Naive thymus-derived CD4-positive, alpha-beta T cell (primary cell): ENCODE measurements at regions not wholly inside any gene's neighbourhood (a gene's known extent, or its start where the extent isn't known, plus 50 kb on each side); places are given as distances from the start of the nearest gene placed in this dataset.

ENCODE experiments used
- ATAC-seq: fragments of 150-1000 bp; cut with Tn5 transposase; 2 replicates; pipeline ENCODE4 v1.10.0; 2021; ENCODE audit warnings: mild to moderate bottlenecking, moderate library complexity
- CTCF ChIA-PET: fragments of 350-600 bp; sonication (Branson Sonifier 250); formaldehyde crosslinking; loops from one replicate; lab custom pipeline; 2021; ENCODE audit warnings: antibody characterized with exemption; lab: Charles Lee
- POLR2A ChIA-PET: fragments of 350-600 bp; sonication (Branson Sonifier 250); formaldehyde crosslinking; loops from one replicate; lab custom pipeline; 2021; ENCODE audit warnings: antibody characterized with exemption, inconsistent platforms; lab: Charles Lee
- DNase-seq, 9 donors: peaks; one replicate each; pipeline versions ENCODE4 v3.0.0 to v3.0.0-alpha.2; 2020 to 2022; ENCODE audit warnings: mixed read lengths in 1 of 9
- H3K27ac ChIP-seq: one replicate; pipeline ENCODE4 v1.7.0; 2013; ENCODE audit warnings: mild to moderate bottlenecking, low read depth, low read length, moderate library complexity
- H3K27me3 ChIP-seq, 2 donors: one replicate each; pipeline ENCODE4 v1.7.0; 2013; ENCODE audit warnings: low read length in 2 of 2, mild to moderate bottlenecking in 2 of 2, moderate library complexity in 2 of 2; ENCODE audit not compliant: control insufficient read depth in 2 of 2, insufficient read depth in 2 of 2
- H3K36me3 ChIP-seq, 3 experiments: 1 replicate in 2 of 3; 2 replicates in 1 of 3; pipeline ENCODE4 v1.7.0; 2013; ENCODE audit warnings: low read length in 3 of 3, mild to moderate bottlenecking in 3 of 3, moderate library complexity in 1 of 3; ENCODE audit not compliant: insufficient read depth in 3 of 3, control insufficient read depth in 2 of 3
- H3K4me1 ChIP-seq, 2 donors: one replicate each; pipeline ENCODE4 v1.7.0; 2013; ENCODE audit warnings: low read length in 2 of 2, mild to moderate bottlenecking in 2 of 2, moderate library complexity in 1 of 2; ENCODE audit not compliant: control insufficient read depth in 2 of 2, insufficient read depth in 2 of 2
- H3K4me3 ChIP-seq: 2 replicates; pipeline ENCODE4 v1.7.0; 2013; ENCODE audit warnings: mild to moderate bottlenecking, low read length
- H3K9me3 ChIP-seq, 3 experiments: 1 replicate in 2 of 3; 2 replicates in 1 of 3; pipeline ENCODE4 v1.7.0; 2013; ENCODE audit warnings: low read length in 3 of 3; ENCODE audit not compliant: control insufficient read depth in 2 of 3
- H3K27ac Mint-ChIP-seq, 9 donors: one replicate each; pipeline ENCODE4 v1.8.0; 2020 to 2022; ENCODE audit warnings: mixed read lengths in 9 of 9, mild to moderate bottlenecking in 8 of 9, moderate library complexity in 5 of 9, inconsistent platforms in 2 of 9
- H3K27me3 Mint-ChIP-seq, 5 donors: one replicate each; pipeline ENCODE4 v1.8.0; 2021 to 2022; ENCODE audit warnings: mixed read lengths in 5 of 5, mild to moderate bottlenecking in 1 of 5
- H3K36me3 Mint-ChIP-seq, 5 donors: one replicate each; pipeline ENCODE4 v1.8.0; 2020 to 2022; ENCODE audit warnings: mixed read lengths in 5 of 5, mild to moderate bottlenecking in 3 of 5, inconsistent platforms in 1 of 5
- H3K4me1 Mint-ChIP-seq, 7 donors: one replicate each; pipeline ENCODE4 v1.8.0; 2020 to 2022; ENCODE audit warnings: mixed read lengths in 7 of 7, mild to moderate bottlenecking in 3 of 7, inconsistent platforms in 1 of 7
- H3K4me3 Mint-ChIP-seq, 10 donors: one replicate each; pipeline ENCODE4 v1.8.0; 2020 to 2022; ENCODE audit warnings: mild to moderate bottlenecking in 10 of 10, mixed read lengths in 10 of 10, moderate library complexity in 6 of 10, inconsistent platforms in 2 of 10
- H3K9me3 Mint-ChIP-seq, 11 donors: one replicate each; pipeline ENCODE4 v1.8.0; 2020 to 2022; ENCODE audit warnings: mixed read lengths in 11 of 11, mild to moderate bottlenecking in 4 of 11, inconsistent platforms in 1 of 11, moderate library complexity in 1 of 11
- intact Hi-C, 2 donors: fragments of 100-400 bp; cut with micrococcal nuclease; formaldehyde crosslinking; loops; one replicate each; pipeline ENCODE4 v1.15.1; 2023

- Mint-ChIP-seq H3K27me3 (no peaks in the 10 kb centered on the region), H3K4me3 (no peak overlapping the region), H3K9me3 (peaks cover 0 to 21% (median 2%) of the 10 kb centered on the region in 11 donors), H3K36me3 (peaks cover 0 to 8% (median 0%) of the 10 kb centered on the region in 5 donors), H3K27ac (no peak overlapping the region), H3K4me1 (no peaks in the 10 kb centered on the region)
- CTCF ChIA-PET = no interaction called here
- H3K9me3 ChIP-seq = no peaks in the 10 kb centered on the region
- H3K36me3 ChIP-seq = no peaks in the 10 kb centered on the region
- H3K27me3 ChIP-seq = no peaks in the 10 kb centered on the region
- intact Hi-C loops = no loop called here
- no peak overlapping the region for H3K27ac ChIP-seq
- H3K4me1 ChIP-seq = no peaks in the 10 kb centered on the region
- DNase-seq (no peak), ATAC-seq (no peak)
- H3K4me3 ChIP-seq = no peak overlapping the region
- POLR2A ChIA-PET = no interaction called here
These were observed 290.1 kb downstream of the BMP2 start for GRCh38 chr20:7057611-7058010.

- Mint-ChIP-seq H3K4me3 (no peak overlapping the region), H3K27ac (no peak overlapping the region), H3K27me3 (no peaks in the 10 kb centered on the region), H3K9me3 (peaks cover 0 to 18% (median 3%) of the 10 kb centered on the region in 11 donors), H3K4me1 (no peaks in the 10 kb centered on the region), H3K36me3 (no peaks in the 10 kb centered on the region)
- POLR2A ChIA-PET = no interaction called here
- H3K9me3 ChIP-seq = no peaks in the 10 kb centered on the region
- no peak overlapping the region for H3K27ac ChIP-seq
- H3K4me3 ChIP-seq = no peak overlapping the region
- intact Hi-C loops = no loop called here
- no peaks in the 10 kb centered on the region for H3K36me3 ChIP-seq
- DNase-seq (no peak), ATAC-seq (no peak)
- H3K4me1 ChIP-seq = no peaks in the 10 kb centered on the region
- CTCF ChIA-PET = no interaction called here
- H3K27me3 ChIP-seq = no peaks in the 10 kb centered on the region
These were observed 311.3 kb downstream of the BMP2 start for GRCh38 chr20:7078804-7079203.

GRCh38 chr20:7080472-7080871 is 313.0 kb downstream of the BMP2 start:
- ATAC-seq = no peak
- POLR2A ChIA-PET = no interaction called here
- no peak overlapping the region for H3K27ac Mint-ChIP-seq

GRCh38 chr20:7085467-7085866 is 318.0 kb downstream of the BMP2 start:
- Histone ChIP-seq H3K27me3 (no peaks in the 10 kb centered on the region), H3K4me3 (no peak overlapping the region), H3K36me3 (no peaks in the 10 kb centered on the region), H3K27ac (no peak overlapping the region), H3K4me1 (no peaks in the 10 kb centered on the region), H3K9me3 (no peaks in the 10 kb centered on the region)
- no peak for DNase-seq
- ATAC-seq = no peak
- ChIA-PET POLR2A (no interaction called here), CTCF (no interaction called here)
- H3K27me3 Mint-ChIP-seq = no peaks in the 10 kb centered on the region
- H3K36me3 Mint-ChIP-seq = peaks cover 0 to 5% (median 0%) of the 10 kb centered on the region in 5 donors
- no peaks in the 10 kb centered on the region for H3K4me1 Mint-ChIP-seq
- intact Hi-C loops = no loop called here
- H3K4me3 Mint-ChIP-seq = no peak overlapping the region
- H3K9me3 Mint-ChIP-seq = peaks cover 0 to 12% (median 4%) of the 10 kb centered on the region in 11 donors
- no peak overlapping the region for H3K27ac Mint-ChIP-seq

More at GRCh38 chr20:7080472-7080871, 313.0 kb downstream of the BMP2 start:
- Mint-ChIP-seq H3K9me3 (peaks cover 0 to 18% (median 4%) of the 10 kb centered on the region in 11 donors), H3K4me3 (no peak overlapping the region), H3K36me3 (no peaks in the 10 kb centered on the region), H3K4me1 (no peaks in the 10 kb centered on the region), H3K27me3 (no peaks in the 10 kb centered on the region)
- no peaks in the 10 kb centered on the region for H3K9me3 ChIP-seq
- H3K36me3 ChIP-seq = no peaks in the 10 kb centered on the region
- CTCF ChIA-PET = no interaction called here
- no peak overlapping the region for H3K27ac ChIP-seq
- no peak overlapping the region for H3K4me3 ChIP-seq
- H3K27me3 ChIP-seq = no peaks in the 10 kb centered on the region
- H3K4me1 ChIP-seq = no peaks in the 10 kb centered on the region
- no peak for DNase-seq
- intact Hi-C loops = no loop called here

GRCh38 chr20:7087803-7088202 is 320.3 kb downstream of the BMP2 start:
- H3K9me3 Mint-ChIP-seq = peaks cover 0 to 10% (median 5%) of the 10 kb centered on the region in 11 donors
- H3K4me1 Mint-ChIP-seq = no peaks in the 10 kb centered on the region
- intact Hi-C loops = no loop called here
- Histone ChIP-seq H3K27ac (no peak overlapping the region), H3K4me3 (no peak overlapping the region), H3K9me3 (no peaks in the 10 kb centered on the region), H3K27me3 (no peaks in the 10 kb centered on the region), H3K36me3 (no peaks in the 10 kb centered on the region), H3K4me1 (no peaks in the 10 kb centered on the region)
- H3K27ac Mint-ChIP-seq = no peak overlapping the region
- no peaks in the 10 kb centered on the region for H3K27me3 Mint-ChIP-seq
- POLR2A ChIA-PET = no interaction called here
- no peak overlapping the region for H3K4me3 Mint-ChIP-seq
- ATAC-seq (no peak), DNase-seq (no peak)
- CTCF ChIA-PET = no interaction called here
- H3K36me3 Mint-ChIP-seq = peaks cover 0 to 5% (median 0%) of the 10 kb centered on the region in 5 donors

GRCh38 chr20:7090001-7090400 is 322.5 kb downstream of the BMP2 start:
- Histone ChIP-seq H3K36me3 (no peaks in the 10 kb centered on the region), H3K4me1 (no peaks in the 10 kb centered on the region), H3K27me3 (no peaks in the 10 kb centered on the region), H3K9me3 (no peaks in the 10 kb centered on the region), H3K4me3 (no peak overlapping the region), H3K27ac (no peak overlapping the region)
- POLR2A ChIA-PET = no interaction called here
- intact Hi-C loops = loop anchor here in 1 of 2 donors (5.0 kb wide), 1 partner anchor 323 kb away; the partner anchor contains the start of gene BMP2
- H3K36me3 Mint-ChIP-seq = peaks cover 0 to 5% (median 0%) of the 10 kb centered on the region in 5 donors
- H3K4me1 Mint-ChIP-seq = no peaks in the 10 kb centered on the region
- DNase-seq = no peak
- CTCF ChIA-PET = no interaction called here
- H3K9me3 Mint-ChIP-seq = peaks cover 0 to 10% (median 4%) of the 10 kb centered on the region in 11 donors
- peaks cover 0 to 5% (median 0%) of the 10 kb centered on the region in 5 donors for H3K27me3 Mint-ChIP-seq
- ATAC-seq = no peak
- H3K4me3 Mint-ChIP-seq = no peak overlapping the region
- H3K27ac Mint-ChIP-seq = no peak overlapping the region

GRCh38 chr20:7090811-7091210 is 323.3 kb downstream of the BMP2 start:
- Histone ChIP-seq H3K36me3 (no peaks in the 10 kb centered on the region), H3K9me3 (no peaks in the 10 kb centered on the region), H3K27me3 (no peaks in the 10 kb centered on the region), H3K27ac (no peak overlapping the region), H3K4me3 (no peak overlapping the region), H3K4me1 (no peaks in the 10 kb centered on the region)
- Mint-ChIP-seq H3K4me3 (no peak overlapping the region), H3K4me1 (no peaks in the 10 kb centered on the region), H3K27ac (no peak overlapping the region), H3K9me3 (peaks cover 0 to 14% (median 6%) of the 10 kb centered on the region in 11 donors), H3K27me3 (peaks cover 0 to 7% (median 0%) of the 10 kb centered on the region in 5 donors), H3K36me3 (peaks cover 0 to 3% (median 0%) of the 10 kb centered on the region in 5 donors)
- POLR2A ChIA-PET = no interaction called here
- CTCF ChIA-PET = no interaction called here
- intact Hi-C loops = loop anchor here in 1 of 2 donors (5.0 kb wide), 1 partner anchor 324 kb away; the partner anchor contains the start of gene BMP2
- DNase-seq (no peak), ATAC-seq (no peak)
